SHP77 (cell line): ENCODE measurements at regions not wholly inside any gene's neighbourhood (a gene's known extent, or its start where the extent isn't known, plus 50 kb on each side); places are given as distances from the start of the nearest gene placed in this dataset.

Experiments
- DNase-seq, 2 experiments: peaks; one replicate each; lab custom pipeline; 2025; lab: John Stamatoyannopoulos, UW

DNA sequence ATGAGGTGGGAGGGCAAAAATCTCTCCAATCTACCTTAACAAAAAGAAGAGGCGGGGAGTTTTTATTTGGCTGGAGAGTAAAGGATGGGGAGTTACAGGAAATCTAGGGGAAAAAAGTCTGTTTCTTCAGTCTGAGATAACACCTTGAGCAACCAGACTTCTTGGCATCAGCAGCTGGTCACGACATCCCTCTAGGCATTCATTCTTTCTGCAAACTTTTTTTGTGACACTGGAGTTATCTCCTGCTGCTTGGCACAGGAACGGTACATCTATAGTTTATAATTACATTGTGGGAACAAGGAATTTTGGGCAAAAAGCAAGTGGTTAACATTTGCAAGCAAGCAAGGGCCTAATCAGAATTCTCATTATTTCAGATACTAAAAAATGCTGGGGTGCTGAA lies 50.6 kb upstream of the IFNGR1 start:
- no peak for DNase-seq

DNA sequence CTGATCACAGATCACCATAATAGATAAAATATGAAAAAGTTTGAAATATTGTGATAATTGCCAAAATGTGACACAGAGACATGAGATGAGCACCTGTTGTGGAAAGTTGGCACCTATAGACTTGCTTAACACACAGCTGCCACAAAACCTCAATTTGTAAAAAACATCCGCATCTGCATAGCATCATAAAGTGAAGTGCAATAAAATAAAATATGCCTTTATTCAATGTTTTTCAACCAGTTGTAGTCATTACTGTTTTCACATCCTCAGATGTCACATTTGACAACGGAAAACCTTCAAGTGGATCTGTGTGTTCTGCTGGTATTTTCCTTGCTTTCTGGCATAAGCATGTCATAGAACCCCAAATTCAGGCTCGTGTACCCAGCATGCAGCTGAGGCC lies 50.2 kb upstream of the IFNGR1 start:
- DNase-seq: no peak
